ENCODE measurements at regions not wholly inside any gene's neighbourhood (a gene's known extent, or its start where the extent isn't known, plus 50 kb on each side); places are given as distances from the start of the nearest gene placed in this dataset.

GRCh38 chr16:51868631-51869030 is 678.3 kb downstream of the TOX3 start:
- DNase-seq, result no peak
- H3K36me3 Mint-ChIP-seq (ENCODE audit: unreplicated experiment), result no peaks in the 10 kb centered on the region
- no peak overlapping the region for H3K27ac Mint-ChIP-seq (ENCODE audit: unreplicated experiment)
- no peaks in the 10 kb centered on the region for H3K27me3 Mint-ChIP-seq (ENCODE audit: unreplicated experiment)
- H3K4me1 Mint-ChIP-seq (ENCODE audit: low read depth, unreplicated experiment), result peaks cover 28% of the 10 kb centered on the region
- TF ChIP-seq CTCF (IDR thresholded peaks at IDR 0.05; ENCODE audit: partially characterized antibody, unreplicated experiment), result no peak
- no peak overlapping the region for H3K4me3 Mint-ChIP-seq (ENCODE audit: unreplicated experiment)
- peaks cover 2% of the 10 kb centered on the region for H3K9me3 Mint-ChIP-seq (ENCODE audit: unreplicated experiment)

- peaks cover 25% of the 10 kb centered on the region for H3K4me1 Mint-ChIP-seq (ENCODE audit: low read depth, unreplicated experiment)
- DNase-seq, result no peak
- H3K36me3 Mint-ChIP-seq (ENCODE audit: unreplicated experiment), result no peaks in the 10 kb centered on the region
- no peak overlapping the region for H3K27ac Mint-ChIP-seq (ENCODE audit: unreplicated experiment)
- no peaks in the 10 kb centered on the region for H3K27me3 Mint-ChIP-seq (ENCODE audit: unreplicated experiment)
- H3K4me3 Mint-ChIP-seq (ENCODE audit: unreplicated experiment), result no peak overlapping the region
- H3K9me3 Mint-ChIP-seq (ENCODE audit: unreplicated experiment), result peaks cover 2% of the 10 kb centered on the region
- TF ChIP-seq CTCF (IDR thresholded peaks at IDR 0.05; ENCODE audit: partially characterized antibody, unreplicated experiment), result no peak
Measured at GRCh38 chr16:51867386-51868065, 679.4 kb downstream of the TOX3 start.

GRCh38 chr16:51864575-51864974 is 682.4 kb downstream of the TOX3 start:
- no peak for TF ChIP-seq CTCF (IDR thresholded peaks at IDR 0.05; ENCODE audit: partially characterized antibody, unreplicated experiment)
- Mint-ChIP-seq H3K27ac (ENCODE audit: unreplicated experiment) (no peak overlapping the region), H3K4me1 (ENCODE audit: low read depth, unreplicated experiment) (peaks cover 5% of the 10 kb centered on the region), H3K36me3 (ENCODE audit: unreplicated experiment) (no peaks in the 10 kb centered on the region), H3K9me3 (ENCODE audit: unreplicated experiment) (peaks cover 2% of the 10 kb centered on the region), H3K4me3 (ENCODE audit: unreplicated experiment) (no peak overlapping the region), H3K27me3 (ENCODE audit: unreplicated experiment) (no peaks in the 10 kb centered on the region)
- DNase-seq, result no peak

- Mint-ChIP-seq H3K4me3 (ENCODE audit: unreplicated experiment) (no peak overlapping the region), H3K27me3 (ENCODE audit: unreplicated experiment) (no peaks in the 10 kb centered on the region), H3K9me3 (ENCODE audit: unreplicated experiment) (no peaks in the 10 kb centered on the region), H3K4me1 (ENCODE audit: low read depth, unreplicated experiment) (no peaks in the 10 kb centered on the region), H3K36me3 (ENCODE audit: unreplicated experiment) (no peaks in the 10 kb centered on the region), H3K27ac (ENCODE audit: unreplicated experiment) (no peak overlapping the region)
- TF ChIP-seq CTCF (IDR thresholded peaks at IDR 0.05; ENCODE audit: partially characterized antibody, unreplicated experiment), result no peak
- DNase-seq, result no peak
Measured at GRCh38 chr16:51854401-51854951, 692.5 kb downstream of the TOX3 start.

GRCh38 chr16:51853586-51853985 is 693.4 kb downstream of the TOX3 start:
- Mint-ChIP-seq H3K9me3 (ENCODE audit: unreplicated experiment) (no peaks in the 10 kb centered on the region), H3K4me3 (ENCODE audit: unreplicated experiment) (no peak overlapping the region), H3K4me1 (ENCODE audit: low read depth, unreplicated experiment) (no peaks in the 10 kb centered on the region), H3K36me3 (ENCODE audit: unreplicated experiment) (no peaks in the 10 kb centered on the region), H3K27ac (ENCODE audit: unreplicated experiment) (no peak overlapping the region), H3K27me3 (ENCODE audit: unreplicated experiment) (no peaks in the 10 kb centered on the region)
- no peak for TF ChIP-seq CTCF (IDR thresholded peaks at IDR 0.05; ENCODE audit: partially characterized antibody, unreplicated experiment)
- no peak for DNase-seq

Data from glutamatergic neuron (in vitro differentiated cells).